ENCODE measurements at regions not wholly inside any gene's neighbourhood (a gene's known extent, or its start where the extent isn't known, plus 50 kb on each side); places are given as distances from the start of the nearest gene placed in this dataset.

GRCh38 chr2:12361506-12361905 is 355.2 kb upstream of the TRIB2 start:
- no peaks in the 10 kb centered on the region for H3K4me1 Mint-ChIP-seq (ENCODE audit: low read depth)

GRCh38 chr2:12363138-12363537 is 353.6 kb upstream of the TRIB2 start:
- no peak for DNase-seq (ENCODE audit: low spot score, unreplicated experiment)
- no peak overlapping the region for H3K4me3 Mint-ChIP-seq (ENCODE audit: low read depth)
- no peaks in the 10 kb centered on the region for H3K36me3 Mint-ChIP-seq (ENCODE audit: insufficient read depth)
- H3K27ac Mint-ChIP-seq: no peak overlapping the region
- H3K27me3 Mint-ChIP-seq: no peaks in the 10 kb centered on the region
- H3K9me3 Mint-ChIP-seq (ENCODE audit: low read depth): peaks cover 7% of the 10 kb centered on the region
- TF ChIP-seq CTCF (IDR thresholded peaks at IDR 0.05; ENCODE audit: unreplicated experiment): no peak
- H3K4me1 Mint-ChIP-seq (ENCODE audit: low read depth): no peaks in the 10 kb centered on the region

More at GRCh38 chr2:12361506-12361905, 355.2 kb upstream of the TRIB2 start:
- TF ChIP-seq CTCF (IDR thresholded peaks at IDR 0.05; ENCODE audit: unreplicated experiment): no peak
- Mint-ChIP-seq H3K36me3 (ENCODE audit: insufficient read depth) (no peaks in the 10 kb centered on the region), H3K27me3 (no peaks in the 10 kb centered on the region), H3K4me3 (ENCODE audit: low read depth) (no peak overlapping the region), H3K27ac (no peak overlapping the region), H3K9me3 (ENCODE audit: low read depth) (peaks cover 4% of the 10 kb centered on the region)
- no peak for DNase-seq (ENCODE audit: low spot score, unreplicated experiment)

- Mint-ChIP-seq H3K27ac (no peak overlapping the region), H3K4me3 (ENCODE audit: low read depth) (no peak overlapping the region), H3K9me3 (ENCODE audit: low read depth) (peaks cover 7% of the 10 kb centered on the region), H3K4me1 (ENCODE audit: low read depth) (no peaks in the 10 kb centered on the region), H3K27me3 (no peaks in the 10 kb centered on the region), H3K36me3 (ENCODE audit: insufficient read depth) (no peaks in the 10 kb centered on the region)
- TF ChIP-seq CTCF (IDR thresholded peaks at IDR 0.05; ENCODE audit: unreplicated experiment): no peak
- no peak for DNase-seq (ENCODE audit: low spot score, unreplicated experiment)
Measured at GRCh38 chr2:12363569-12363968, 353.2 kb upstream of the TRIB2 start.

- H3K4me3 Mint-ChIP-seq (ENCODE audit: low read depth): no peak overlapping the region
- H3K4me1 Mint-ChIP-seq (ENCODE audit: low read depth): no peaks in the 10 kb centered on the region
- peaks cover 3% of the 10 kb centered on the region for H3K27me3 Mint-ChIP-seq
- peaks cover 7% of the 10 kb centered on the region for H3K9me3 Mint-ChIP-seq (ENCODE audit: low read depth)
- no peak for DNase-seq (ENCODE audit: low spot score, unreplicated experiment)
- TF ChIP-seq CTCF (IDR thresholded peaks at IDR 0.05; ENCODE audit: unreplicated experiment): no peak
- no peaks in the 10 kb centered on the region for H3K36me3 Mint-ChIP-seq (ENCODE audit: insufficient read depth)
- no peak overlapping the region for H3K27ac Mint-ChIP-seq
Measured at GRCh38 chr2:12369566-12369965, 347.2 kb upstream of the TRIB2 start.

GRCh38 chr2:12376025-12376424 is 340.7 kb upstream of the TRIB2 start:
- Mint-ChIP-seq H3K27me3 (peaks cover 6% of the 10 kb centered on the region), H3K36me3 (ENCODE audit: insufficient read depth) (no peaks in the 10 kb centered on the region), H3K4me1 (ENCODE audit: low read depth) (no peaks in the 10 kb centered on the region), H3K4me3 (ENCODE audit: low read depth) (no peak overlapping the region), H3K9me3 (ENCODE audit: low read depth) (no peaks in the 10 kb centered on the region), H3K27ac (no peak overlapping the region)
- no peak for TF ChIP-seq CTCF (IDR thresholded peaks at IDR 0.05; ENCODE audit: unreplicated experiment)
- DNase-seq (ENCODE audit: low spot score, unreplicated experiment): no peak

Data from progenitor cell of endocrine pancreas (in vitro differentiated cells).